ENCODE measurements at regions not wholly inside any gene's neighbourhood (a gene's known extent, or its start where the extent isn't known, plus 50 kb on each side); places are given as distances from the start of the nearest gene placed in this dataset.

GRCh38 chr5:102608414-102608813 lies 109.6 kb upstream of the SLCO6A1 start:
- TF ChIP-seq RAD21 (IDR thresholded peaks at IDR 0.05 in 1 of 2, conservative IDR thresholded peaks at IDR 0.05 in 1 of 2; ENCODE audit: low read depth in 2 of 2, low read length in 2 of 2): no peak
- TF ChIP-seq SIN3A (conservative IDR thresholded peaks at IDR 0.05 in 1 of 2, IDR thresholded peaks at IDR 0.05 in 1 of 2; ENCODE audit: low read depth in 1 of 2, low read length in 2 of 2): no peak
- TF ChIP-seq POLR2AphosphoS5 (IDR thresholded peaks at IDR 0.05; ENCODE audit: low read depth, low read length): no peak
- TF ChIP-seq, protein P1, sequence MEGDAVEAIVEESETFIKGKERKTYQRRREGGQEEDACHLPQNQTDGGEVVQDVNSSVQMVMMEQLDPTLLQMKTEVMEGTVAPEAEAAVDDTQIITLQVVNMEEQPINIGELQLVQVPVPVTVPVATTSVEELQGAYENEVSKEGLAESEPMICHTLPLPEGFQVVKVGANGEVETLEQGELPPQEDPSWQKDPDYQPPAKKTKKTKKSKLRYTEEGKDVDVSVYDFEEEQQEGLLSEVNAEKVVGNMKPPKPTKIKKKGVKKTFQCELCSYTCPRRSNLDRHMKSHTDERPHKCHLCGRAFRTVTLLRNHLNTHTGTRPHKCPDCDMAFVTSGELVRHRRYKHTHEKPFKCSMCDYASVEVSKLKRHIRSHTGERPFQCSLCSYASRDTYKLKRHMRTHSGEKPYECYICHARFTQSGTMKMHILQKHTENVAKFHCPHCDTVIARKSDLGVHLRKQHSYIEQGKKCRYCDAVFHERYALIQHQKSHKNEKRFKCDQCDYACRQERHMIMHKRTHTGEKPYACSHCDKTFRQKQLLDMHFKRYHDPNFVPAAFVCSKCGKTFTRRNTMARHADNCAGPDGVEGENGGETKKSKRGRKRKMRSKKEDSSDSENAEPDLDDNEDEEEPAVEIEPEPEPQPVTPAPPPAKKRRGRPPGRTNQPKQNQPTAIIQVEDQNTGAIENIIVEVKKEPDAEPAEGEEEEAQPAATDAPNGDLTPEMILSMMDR (IDR thresholded peaks at IDR 0.05; ENCODE audit: control extremely low read depth in 1 of 3, insufficient read depth in 1 of 3, low read depth in 1 of 3, low read length in 3 of 3): no peak
- no peak for TF ChIP-seq SP2 (IDR thresholded peaks at IDR 0.05; ENCODE audit: low read length)
- TF ChIP-seq MAX (IDR thresholded peaks at IDR 0.05): no peak
- no peak for TF ChIP-seq EP300 (IDR thresholded peaks at IDR 0.05; ENCODE audit: borderline replicate concordance in 1 of 2, low read depth in 2 of 2, low read length in 2 of 2)
- no peak for TF ChIP-seq KDM5A (IDR thresholded peaks at IDR 0.05; ENCODE audit: low read length)
- TF ChIP-seq, protein P2, sequence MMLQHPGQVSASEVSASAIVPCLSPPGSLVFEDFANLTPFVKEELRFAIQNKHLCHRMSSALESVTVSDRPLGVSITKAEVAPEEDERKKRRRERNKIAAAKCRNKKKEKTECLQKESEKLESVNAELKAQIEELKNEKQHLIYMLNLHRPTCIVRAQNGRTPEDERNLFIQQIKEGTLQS (IDR thresholded peaks at IDR 0.05; ENCODE audit: insufficient read depth, low read depth, low read length): no peak
- no peak for TF ChIP-seq JUN (IDR thresholded peaks at IDR 0.05; ENCODE audit: low read depth, low read length)
- TF ChIP-seq CEBPB (IDR thresholded peaks at IDR 0.05; ENCODE audit: low read depth, low read length): no peak
- no peak for TF ChIP-seq EZH2 (IDR thresholded peaks at IDR 0.05; ENCODE audit: low read depth, low read length, severe bottlenecking)
